Ovary (tissue), 3 donors: ENCODE measurements at regions not wholly inside any gene's neighbourhood (a gene's known extent, or its start where the extent isn't known, plus 50 kb on each side); places are given as distances from the start of the nearest gene placed in this dataset.

Source experiments
- POLR2A ChIP-seq: fragments of 450-650 bp; IDR thresholded peaks from one replicate; pipeline ENCODE4 v1.6.1; 2017; ENCODE audit warnings: antibody characterized with exemption, mild to moderate bottlenecking, moderate library complexity
- TF ChIP-seq, protein P1 (sequence below), 3 donors: fragments of 450-650 bp in 2 of 3; fragments of 200-600 bp in 1 of 3; IDR thresholded peaks; one replicate each; pipeline versions ENCODE4 v1.5.1 to v1.8.0; 2016 to 2022; ENCODE audit warnings: antibody characterized with exemption in 3 of 3, mild to moderate bottlenecking in 1 of 3
- donor health status: DM: no; HTN: no; CAD: no.

DNA sequence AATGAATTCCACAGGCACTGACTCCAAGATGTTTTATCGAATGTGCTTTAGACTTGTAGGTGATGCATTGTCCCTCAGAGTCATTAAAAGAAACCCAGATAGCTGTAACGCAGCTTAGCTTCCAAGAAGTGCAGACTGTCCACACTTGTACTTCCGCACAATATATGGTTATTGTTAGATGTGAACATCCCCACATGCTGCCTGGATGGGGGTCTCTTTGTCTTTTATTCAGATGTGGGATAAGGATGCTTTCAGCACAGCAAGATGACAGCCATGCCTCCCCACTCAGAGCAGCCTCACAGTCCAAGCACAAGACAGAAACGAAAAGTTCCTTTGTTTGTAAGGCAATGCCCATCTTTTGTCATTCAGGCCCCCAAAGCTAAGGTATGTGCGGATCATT is 416.6 kb downstream of the HRH4 start:
- TF ChIP-seq, protein P1, sequence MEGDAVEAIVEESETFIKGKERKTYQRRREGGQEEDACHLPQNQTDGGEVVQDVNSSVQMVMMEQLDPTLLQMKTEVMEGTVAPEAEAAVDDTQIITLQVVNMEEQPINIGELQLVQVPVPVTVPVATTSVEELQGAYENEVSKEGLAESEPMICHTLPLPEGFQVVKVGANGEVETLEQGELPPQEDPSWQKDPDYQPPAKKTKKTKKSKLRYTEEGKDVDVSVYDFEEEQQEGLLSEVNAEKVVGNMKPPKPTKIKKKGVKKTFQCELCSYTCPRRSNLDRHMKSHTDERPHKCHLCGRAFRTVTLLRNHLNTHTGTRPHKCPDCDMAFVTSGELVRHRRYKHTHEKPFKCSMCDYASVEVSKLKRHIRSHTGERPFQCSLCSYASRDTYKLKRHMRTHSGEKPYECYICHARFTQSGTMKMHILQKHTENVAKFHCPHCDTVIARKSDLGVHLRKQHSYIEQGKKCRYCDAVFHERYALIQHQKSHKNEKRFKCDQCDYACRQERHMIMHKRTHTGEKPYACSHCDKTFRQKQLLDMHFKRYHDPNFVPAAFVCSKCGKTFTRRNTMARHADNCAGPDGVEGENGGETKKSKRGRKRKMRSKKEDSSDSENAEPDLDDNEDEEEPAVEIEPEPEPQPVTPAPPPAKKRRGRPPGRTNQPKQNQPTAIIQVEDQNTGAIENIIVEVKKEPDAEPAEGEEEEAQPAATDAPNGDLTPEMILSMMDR (IDR thresholded peaks at IDR 0.05) = no peak
- TF ChIP-seq POLR2A = no peak
